IPS-20b (cell line): ENCODE measurements at regions not wholly inside any gene's neighbourhood (a gene's known extent, or its start where the extent isn't known, plus 50 kb on each side); places are given as distances from the start of the nearest gene placed in this dataset.
"Not testable (repeated sequence)": the region's sequence is repeated elsewhere in the genome, so short reads cannot be mapped to it uniquely, and the experiment has no call there.

Source experiments
- H3K27ac ChIP-seq: one replicate; pipeline ENCODE4 v1.5.1; 2013; ENCODE audit warnings: low read length
- H3K27me3 ChIP-seq: 2 replicates; pipeline ENCODE4 v1.6.1; 2013; ENCODE audit warnings: mild to moderate bottlenecking, low read length, inconsistent platforms; ENCODE audit not compliant: insufficient read depth
- H3K36me3 ChIP-seq: 2 replicates; pipeline ENCODE4 v1.6.1; 2013; ENCODE audit warnings: low read depth, mild to moderate bottlenecking, inconsistent platforms, low read length, moderate library complexity; ENCODE audit not compliant: insufficient read depth
- H3K4me1 ChIP-seq: 2 replicates; pipeline ENCODE4 v1.6.1; 2013; ENCODE audit warnings: mild to moderate bottlenecking, control low read depth, inconsistent platforms, low read length, moderate library complexity; ENCODE audit not compliant: insufficient read depth
- H3K4me3 ChIP-seq: 2 replicates; pipeline ENCODE4 v1.5.1; 2013; ENCODE audit warnings: mild to moderate bottlenecking, low read length, inconsistent platforms
- H3K9ac ChIP-seq: 2 replicates; pipeline ENCODE4 v1.6.1; 2013; ENCODE audit warnings: low read depth, mild to moderate bottlenecking, inconsistent platforms, low read length, moderate library complexity
- H3K9me3 ChIP-seq: 2 replicates; pipeline ENCODE4 v1.6.1; 2013; ENCODE audit warnings: mild to moderate bottlenecking, low read depth, low read length, inconsistent platforms; ENCODE audit not compliant: insufficient read depth

DNA sequence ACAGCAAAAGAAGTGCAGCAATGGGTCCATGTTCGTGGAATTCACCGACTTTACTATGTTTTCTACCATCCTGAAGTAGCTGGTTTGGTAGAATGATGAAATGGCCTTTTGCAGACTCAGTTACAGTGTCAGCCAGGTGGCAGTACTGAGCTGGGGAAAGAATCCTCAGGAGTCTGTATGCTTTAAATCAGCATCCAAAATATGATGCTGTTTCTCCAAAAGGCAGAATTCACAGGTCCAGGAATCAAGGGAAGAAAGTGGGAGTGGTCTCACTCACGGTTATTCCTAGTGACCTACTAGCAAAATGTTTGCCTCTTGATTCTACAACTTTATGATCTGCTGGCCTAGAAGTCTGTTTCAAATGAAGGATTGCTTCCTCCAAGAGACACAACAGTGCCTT, 287.1 kb downstream of the SPATA31A6 start:
- not testable (repeated sequence) for H3K9me3 ChIP-seq, H3K9ac ChIP-seq, H3K4me3 ChIP-seq, H3K27me3 ChIP-seq, H3K36me3 ChIP-seq, H3K27ac ChIP-seq, H3K4me1 ChIP-seq

DNA sequence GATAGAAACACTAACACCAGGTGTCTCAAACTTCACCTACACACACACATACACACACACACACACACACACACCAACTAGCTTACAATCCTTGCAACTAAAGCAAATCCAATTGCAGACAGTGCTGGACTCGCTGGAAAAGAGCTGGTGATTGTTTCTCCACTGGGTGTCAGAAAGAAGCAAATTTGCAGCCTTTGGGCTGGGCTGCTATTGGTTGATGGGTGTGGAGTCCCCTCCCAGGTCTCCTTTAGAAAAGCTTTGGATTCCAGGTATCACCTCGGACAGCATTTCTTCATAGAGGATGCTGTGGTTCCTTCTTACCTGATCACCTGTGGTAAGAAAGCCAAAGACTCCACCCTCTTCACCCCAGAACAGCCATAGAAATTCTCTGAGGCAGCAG, 307.5 kb downstream of the SPATA31A6 start:
- H3K4me1 ChIP-seq, H3K4me3 ChIP-seq: not testable (repeated sequence)

DNA sequence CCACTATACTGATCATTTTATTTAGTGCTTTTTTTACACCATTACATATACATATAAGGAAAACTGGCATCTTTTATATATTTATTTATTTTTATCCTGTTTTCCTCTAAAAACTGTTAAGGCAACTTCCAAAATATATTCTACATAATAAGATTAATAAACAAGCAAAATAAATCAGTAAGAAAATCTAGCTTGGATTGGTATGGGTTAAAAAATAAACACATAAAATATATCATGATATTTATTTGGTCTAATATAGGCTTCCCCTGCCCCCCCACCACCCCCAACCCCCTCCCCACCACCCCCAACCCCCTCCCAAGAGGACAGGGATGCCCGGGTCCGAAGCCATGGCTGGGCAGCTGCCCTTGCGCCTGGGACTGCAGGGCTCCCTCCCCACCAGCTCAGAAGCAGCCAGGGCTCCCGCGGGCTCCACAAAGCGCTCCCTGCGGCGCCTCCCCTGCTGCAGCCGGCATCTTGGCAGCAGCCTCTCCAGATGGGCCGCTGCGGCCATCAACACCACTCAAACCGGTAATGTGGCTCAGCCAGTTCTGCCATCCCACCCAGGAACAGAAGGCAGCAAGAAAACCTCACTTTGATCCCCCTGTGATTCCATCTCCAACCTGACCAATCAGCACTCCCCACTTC, 319.3 kb downstream of the SPATA31A6 start:
- not testable (repeated sequence) for H3K27me3 ChIP-seq, H3K9ac ChIP-seq, H3K9me3 ChIP-seq, H3K4me1 ChIP-seq, H3K36me3 ChIP-seq, H3K27ac ChIP-seq, H3K4me3 ChIP-seq

More for the DNA sequence above, 307.5 kb downstream of the SPATA31A6 start:
- not testable (repeated sequence) for H3K9me3 ChIP-seq, H3K36me3 ChIP-seq, H3K27me3 ChIP-seq, H3K27ac ChIP-seq, H3K9ac ChIP-seq

DNA sequence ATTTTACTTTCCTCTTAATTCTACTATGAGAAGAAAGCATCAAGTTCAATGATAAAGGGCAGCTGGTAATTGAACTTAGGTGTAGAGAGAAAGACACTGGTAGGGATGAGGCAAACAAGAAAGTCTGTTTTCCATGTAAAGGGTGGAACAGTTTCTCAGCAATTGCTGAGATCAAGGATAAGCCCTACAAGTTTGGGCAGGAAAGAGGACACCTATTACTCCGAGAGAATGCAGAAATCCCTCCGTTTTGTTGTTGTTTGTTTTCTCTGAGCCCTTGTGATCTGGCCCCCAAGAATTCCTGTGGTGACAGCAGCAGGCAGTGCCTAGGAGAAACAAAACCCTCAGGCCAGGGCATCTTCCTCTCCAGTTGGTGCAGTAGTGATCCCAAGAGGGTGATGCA, 324.7 kb downstream of the SPATA31A6 start:
- H3K36me3 ChIP-seq, H3K27ac ChIP-seq, H3K27me3 ChIP-seq, H3K4me1 ChIP-seq, H3K4me3 ChIP-seq, H3K9me3 ChIP-seq, H3K9ac ChIP-seq: not testable (repeated sequence)

DNA sequence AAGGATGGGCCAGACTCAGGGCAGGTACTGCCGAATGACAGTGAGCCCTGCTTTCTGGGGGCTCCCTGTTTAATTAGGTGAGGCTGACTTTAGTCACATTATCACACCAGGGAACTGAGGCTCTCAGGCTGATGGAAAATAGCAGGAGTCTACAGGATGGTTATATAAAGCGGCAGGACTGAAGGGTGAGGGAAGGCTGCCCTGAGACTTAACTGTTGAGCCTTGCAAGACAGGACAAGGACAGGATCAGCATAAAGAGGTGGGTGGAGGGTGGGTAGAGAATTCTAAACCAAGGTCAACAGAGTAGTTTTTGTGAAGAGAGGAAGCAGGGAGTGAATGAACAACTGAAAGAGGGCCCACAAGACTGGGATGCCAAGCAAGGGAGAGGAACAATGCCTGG, 330.1 kb downstream of the SPATA31A6 start:
- H3K9ac ChIP-seq, H3K36me3 ChIP-seq, H3K27ac ChIP-seq, H3K9me3 ChIP-seq, H3K27me3 ChIP-seq, H3K4me1 ChIP-seq, H3K4me3 ChIP-seq: not testable (repeated sequence)

DNA sequence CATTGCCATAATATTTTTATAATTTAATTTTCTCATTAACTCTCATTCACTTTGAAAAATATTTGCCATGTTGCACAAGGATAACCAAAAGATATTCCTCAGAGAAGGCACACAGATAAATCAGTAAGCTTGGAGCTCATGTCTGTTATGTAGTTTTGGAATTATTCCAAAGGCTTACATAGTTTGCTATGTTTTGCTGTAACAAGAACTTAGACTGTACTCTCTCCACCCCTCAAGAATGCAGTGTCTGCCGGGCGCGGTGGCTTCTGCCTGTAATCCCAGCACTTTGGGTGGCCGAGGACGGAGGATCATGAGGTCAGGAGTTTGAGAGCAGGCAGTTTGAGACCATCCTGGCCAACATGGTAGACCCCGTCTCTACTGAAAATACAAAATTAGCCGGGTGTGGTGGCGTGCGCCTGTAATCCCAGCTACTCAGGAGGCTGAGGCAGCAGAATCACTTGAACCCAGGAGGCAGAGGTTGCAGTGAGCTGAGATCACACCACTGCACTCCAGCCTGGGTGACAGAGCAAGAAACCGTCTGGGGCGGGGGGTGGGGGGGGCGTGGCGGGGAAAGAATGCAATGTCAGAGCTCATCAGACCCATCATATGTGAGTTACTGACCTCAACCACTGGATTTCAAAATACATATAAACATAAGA, 351.0 kb downstream of the SPATA31A6 start:
- not testable (repeated sequence) for H3K27ac ChIP-seq

DNA sequence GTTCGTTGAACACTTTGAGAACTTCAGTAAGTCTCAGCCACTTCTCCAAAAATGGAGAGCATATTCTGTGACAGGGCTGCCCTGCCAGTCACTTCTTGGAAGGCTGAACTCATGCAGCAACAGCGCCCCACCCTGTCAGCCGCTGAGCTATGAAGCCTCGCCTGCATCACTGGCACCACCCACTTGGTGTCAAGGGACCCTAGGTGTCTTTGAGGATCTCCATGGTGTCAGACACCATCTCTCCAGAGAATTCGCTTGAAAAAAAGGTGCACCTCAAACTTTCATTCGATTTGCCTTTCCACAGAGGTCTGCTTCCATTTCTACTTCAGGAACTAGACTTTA, 351.5 kb downstream of the SPATA31A6 start:
- not testable (repeated sequence) for H3K4me1 ChIP-seq, H3K36me3 ChIP-seq, H3K4me3 ChIP-seq, H3K27me3 ChIP-seq, H3K9me3 ChIP-seq, H3K27ac ChIP-seq, H3K9ac ChIP-seq

More for the DNA sequence above, 351.0 kb downstream of the SPATA31A6 start:
- not testable (repeated sequence) for H3K36me3 ChIP-seq, H3K9ac ChIP-seq, H3K27me3 ChIP-seq, H3K9me3 ChIP-seq, H3K4me3 ChIP-seq, H3K4me1 ChIP-seq

DNA sequence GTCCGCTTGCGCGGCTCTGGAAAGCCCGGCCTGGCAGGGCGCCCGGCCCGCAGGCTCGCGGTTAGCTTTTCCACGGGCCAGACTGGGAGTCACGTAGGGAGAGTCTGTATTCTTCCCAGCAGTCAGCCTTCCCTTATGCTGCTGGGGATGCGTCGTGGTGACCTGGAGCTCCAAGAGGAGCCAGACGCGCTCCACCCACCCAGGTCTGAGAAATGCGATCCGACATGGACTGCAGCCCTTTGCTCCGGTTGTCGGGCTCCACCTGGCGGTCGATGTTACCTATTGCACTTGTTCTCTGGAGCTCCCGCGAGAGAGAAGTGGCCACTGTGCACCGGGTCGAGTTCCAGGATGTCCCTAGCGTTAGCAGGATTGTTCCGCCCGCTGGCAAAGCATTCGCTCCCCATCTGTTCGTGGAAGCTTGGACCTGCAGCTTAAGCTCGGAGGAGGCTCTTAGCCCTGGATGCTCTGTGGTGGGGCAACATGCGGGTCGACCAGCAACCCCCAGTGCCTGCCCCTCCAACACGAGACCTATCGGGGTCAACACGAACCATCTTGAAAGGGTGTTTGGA, 367.4 kb downstream of the SPATA31A6 start:
- H3K36me3 ChIP-seq, H3K4me3 ChIP-seq, H3K9ac ChIP-seq, H3K27me3 ChIP-seq, H3K27ac ChIP-seq, H3K9me3 ChIP-seq, H3K4me1 ChIP-seq: not testable (repeated sequence)

DNA sequence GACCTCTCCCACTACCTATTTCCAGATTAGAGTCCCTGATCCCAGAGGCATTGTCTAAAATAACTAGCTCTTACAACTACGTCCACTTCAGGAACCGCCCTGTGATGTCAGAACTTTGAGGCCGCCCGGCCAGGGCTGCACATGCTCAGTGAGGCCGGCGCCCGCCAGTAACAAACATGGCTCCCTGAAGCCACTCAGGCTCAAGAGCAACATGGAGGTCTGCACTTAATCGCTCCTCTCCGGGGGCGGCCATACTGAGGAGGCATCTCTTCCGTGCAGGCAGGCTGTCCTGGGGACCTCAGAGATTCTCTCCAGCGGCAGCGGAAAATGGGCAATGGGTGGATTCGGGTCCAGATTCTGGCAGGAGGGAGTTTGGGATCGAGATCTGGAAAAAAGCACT, 385.1 kb downstream of the SPATA31A6 start:
- H3K9me3 ChIP-seq, H3K27ac ChIP-seq, H3K36me3 ChIP-seq, H3K27me3 ChIP-seq, H3K9ac ChIP-seq, H3K4me3 ChIP-seq, H3K4me1 ChIP-seq: not testable (repeated sequence)

DNA sequence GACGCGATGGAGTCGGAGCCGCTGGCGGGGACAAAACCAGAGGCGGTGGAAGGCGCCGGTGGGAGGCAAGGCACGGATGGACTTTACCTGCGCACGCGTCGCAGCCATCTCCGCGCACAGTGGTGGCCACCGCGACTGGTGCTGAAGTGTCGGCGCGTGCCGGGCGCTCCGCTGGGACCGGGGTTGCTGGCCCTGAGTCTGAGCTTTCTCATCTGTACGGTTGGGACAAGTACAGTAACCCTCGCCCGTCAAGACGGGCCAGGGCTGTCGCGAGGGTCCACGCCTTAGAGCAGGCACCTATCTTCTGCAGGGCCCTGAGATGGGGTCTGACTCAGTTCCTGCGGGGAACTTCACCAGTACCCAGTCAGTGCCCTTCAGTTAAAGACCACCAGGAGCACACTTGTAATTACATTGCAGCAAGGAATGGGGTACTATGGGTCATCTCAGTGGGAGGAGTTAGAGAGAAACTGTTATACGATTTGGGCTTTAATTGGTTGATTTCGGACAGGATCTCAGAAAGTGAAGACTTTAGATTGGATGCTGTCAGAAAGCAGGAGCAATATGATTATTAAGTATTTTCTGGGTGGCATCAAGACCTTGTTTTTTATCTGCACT, 385.6 kb downstream of the SPATA31A6 start:
- H3K9me3 ChIP-seq, H3K27me3 ChIP-seq, H3K4me1 ChIP-seq, H3K27ac ChIP-seq, H3K9ac ChIP-seq, H3K36me3 ChIP-seq, H3K4me3 ChIP-seq: not testable (repeated sequence)

DNA sequence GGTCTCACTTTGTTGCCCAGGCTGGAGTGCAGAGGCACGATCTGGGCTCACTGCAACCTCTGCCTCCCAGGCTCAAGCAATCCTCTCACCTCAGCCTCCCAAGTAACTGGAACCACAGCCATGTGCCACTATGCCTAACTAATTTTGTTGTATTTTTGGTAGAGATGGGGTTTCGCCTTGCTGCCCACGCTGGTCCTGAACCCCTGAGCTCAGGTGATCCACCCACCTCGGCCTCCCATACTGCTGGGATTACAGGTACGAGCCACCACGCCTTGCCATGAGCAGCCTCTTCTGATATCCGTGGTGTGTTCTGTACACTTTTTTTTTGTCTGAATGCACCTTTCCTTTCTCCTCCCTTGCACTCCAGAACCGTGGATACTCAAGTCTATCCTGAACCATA, 394.4 kb downstream of the SPATA31A6 start:
- H3K4me3 ChIP-seq, H3K27me3 ChIP-seq, H3K36me3 ChIP-seq: not testable (repeated sequence)

More for the DNA sequence above, 394.4 kb downstream of the SPATA31A6 start:
- H3K27ac ChIP-seq, H3K9me3 ChIP-seq, H3K4me1 ChIP-seq, H3K9ac ChIP-seq: not testable (repeated sequence)
